ENCODE measurements at regions not wholly inside any gene's neighbourhood (a gene's known extent, or its start where the extent isn't known, plus 50 kb on each side); places are given as distances from the start of the nearest gene placed in this dataset.

DNA sequence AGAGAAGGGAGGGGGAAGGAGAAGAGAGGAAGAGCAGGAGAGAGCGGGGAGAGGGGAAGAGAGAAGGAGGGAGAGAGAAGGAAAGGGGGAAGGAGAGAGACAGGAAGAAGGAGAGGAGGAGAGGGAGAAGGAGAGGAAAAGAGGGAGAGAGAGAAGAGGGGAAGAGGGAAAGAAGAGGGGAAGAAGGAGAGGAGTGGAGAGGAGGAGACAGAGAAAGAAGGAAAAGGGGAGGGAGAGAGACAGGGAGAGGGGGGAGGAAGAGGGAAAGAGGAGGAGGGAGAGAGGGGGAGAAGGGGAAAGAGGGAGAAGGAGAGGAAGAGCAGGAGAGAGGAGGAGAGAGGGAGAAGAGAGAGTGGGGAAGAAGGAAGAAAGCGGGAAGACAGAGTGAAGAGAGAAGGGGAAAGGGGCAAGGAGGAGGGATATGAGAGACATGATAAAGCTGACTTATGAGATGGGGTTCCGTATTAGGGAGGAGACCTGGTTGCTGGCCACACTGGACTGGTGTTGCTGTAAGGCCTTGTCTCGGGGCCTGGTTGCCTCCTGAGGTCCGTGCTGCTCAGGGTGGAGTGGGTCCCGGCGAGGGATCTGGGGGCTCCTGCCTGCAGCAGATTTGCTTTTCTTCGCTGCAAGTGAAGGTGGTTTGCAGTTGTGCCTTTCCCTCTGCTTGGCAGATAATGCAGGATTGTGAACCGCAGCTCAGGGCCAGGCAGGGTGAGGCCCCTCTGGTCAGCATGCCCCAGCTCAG lies 139.5 kb downstream of the TEX29 start:
- TF ChIP-seq, protein P1, sequence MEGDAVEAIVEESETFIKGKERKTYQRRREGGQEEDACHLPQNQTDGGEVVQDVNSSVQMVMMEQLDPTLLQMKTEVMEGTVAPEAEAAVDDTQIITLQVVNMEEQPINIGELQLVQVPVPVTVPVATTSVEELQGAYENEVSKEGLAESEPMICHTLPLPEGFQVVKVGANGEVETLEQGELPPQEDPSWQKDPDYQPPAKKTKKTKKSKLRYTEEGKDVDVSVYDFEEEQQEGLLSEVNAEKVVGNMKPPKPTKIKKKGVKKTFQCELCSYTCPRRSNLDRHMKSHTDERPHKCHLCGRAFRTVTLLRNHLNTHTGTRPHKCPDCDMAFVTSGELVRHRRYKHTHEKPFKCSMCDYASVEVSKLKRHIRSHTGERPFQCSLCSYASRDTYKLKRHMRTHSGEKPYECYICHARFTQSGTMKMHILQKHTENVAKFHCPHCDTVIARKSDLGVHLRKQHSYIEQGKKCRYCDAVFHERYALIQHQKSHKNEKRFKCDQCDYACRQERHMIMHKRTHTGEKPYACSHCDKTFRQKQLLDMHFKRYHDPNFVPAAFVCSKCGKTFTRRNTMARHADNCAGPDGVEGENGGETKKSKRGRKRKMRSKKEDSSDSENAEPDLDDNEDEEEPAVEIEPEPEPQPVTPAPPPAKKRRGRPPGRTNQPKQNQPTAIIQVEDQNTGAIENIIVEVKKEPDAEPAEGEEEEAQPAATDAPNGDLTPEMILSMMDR (conservative IDR thresholded peaks at IDR 0.05; ENCODE audit: low read depth, low read length), result no peak
- no peak for TF ChIP-seq EZH2 (IDR thresholded peaks at IDR 0.05; ENCODE audit: borderline replicate concordance, low read depth, low read length, poor library complexity, severe bottlenecking)
